ENCODE measurements at regions not wholly inside any gene's neighbourhood (a gene's known extent, or its start where the extent isn't known, plus 50 kb on each side); places are given as distances from the start of the nearest gene placed in this dataset.

DNA sequence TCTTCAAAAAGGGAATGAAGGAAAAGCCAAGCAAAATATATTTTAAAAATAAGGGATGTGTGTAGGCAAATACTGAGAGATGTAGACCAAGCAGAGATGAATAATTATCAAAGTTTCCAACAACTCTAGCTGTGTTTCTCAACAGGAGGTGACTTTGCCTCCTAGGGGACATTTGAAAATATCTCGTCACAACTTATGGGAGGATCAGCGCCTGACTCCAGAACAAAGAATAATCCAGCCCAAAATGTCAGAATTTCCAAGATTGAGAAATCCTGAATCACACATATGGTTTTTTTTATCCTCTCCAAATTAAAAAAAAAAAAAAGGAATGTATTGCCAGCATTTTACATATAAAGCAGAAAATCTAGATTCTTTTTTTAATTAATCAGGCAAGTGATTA is 241.2 kb upstream of the ZFP64 start:
- H3K9ac ChIP-seq (ENCODE audit: low read length) = no peak overlapping the region
- intact Hi-C loops (cut with micrococcal nuclease) = no loop called here
- no peaks in the 10 kb centered on the region for H3K4me1 ChIP-seq (ENCODE audit: control insufficient read depth in 1 of 2, insufficient read depth in 2 of 2, low read length in 2 of 2)
- no peaks in the 10 kb centered on the region for H3K27me3 ChIP-seq (ENCODE audit: insufficient read depth, low read length)
- ATAC-seq = no peak
- H4K20me1 ChIP-seq (ENCODE audit: insufficient read depth) = no peaks in the 10 kb centered on the region
- no TSS peak for BruUV-seq (replicated peaks)
- H3K79me2 ChIP-seq (ENCODE audit: insufficient read depth, low read length) = no peaks in the 10 kb centered on the region
- RAD21 ChIA-PET (ENCODE audit: low non-redundant PET in 1 of 2, low total read pairs in 2 of 2, uncharacterized antibody in 2 of 2, unreplicated experiment in 2 of 2) = no interaction called here
- no peak overlapping the region for H2AFZ ChIP-seq (ENCODE audit: low read depth, low read length, poor library complexity, severe bottlenecking)
- no peak for TF ChIP-seq ZNF274 (IDR thresholded peaks at IDR 0.05; ENCODE audit: low read depth, low read length)
- no peaks in the 10 kb centered on the region for H3K36me3 ChIP-seq (ENCODE audit: control insufficient read depth in 1 of 2, insufficient read depth in 2 of 2, low read length in 2 of 2)
- H3K4me2 ChIP-seq (ENCODE audit: low read length) = no peak overlapping the region
- no peaks in the 10 kb centered on the region for H3K9me2 ChIP-seq (ENCODE audit: insufficient read depth)
- no peak overlapping the region for H3K4me3 ChIP-seq (replicated peaks in 1 of 2; ENCODE audit: low read depth in 1 of 2, low read length in 2 of 2)
- no peak overlapping the region for H3K27ac ChIP-seq (ENCODE audit: low read depth, low read length)
- POLR2A ChIA-PET = no interaction called here
- peaks cover 0 to 3% of the 10 kb centered on the region in 2 experiments; a peak in 1 of 4 replicates for H3K9me3 ChIP-seq (ENCODE audit: control insufficient read depth in 1 of 2, insufficient read depth in 1 of 2, low read depth in 1 of 2, low read length in 2 of 2)
- CTCF ChIA-PET = no interaction called here
- no peak for DNase-seq (ENCODE audit: low read depth, low spot score)

DNA sequence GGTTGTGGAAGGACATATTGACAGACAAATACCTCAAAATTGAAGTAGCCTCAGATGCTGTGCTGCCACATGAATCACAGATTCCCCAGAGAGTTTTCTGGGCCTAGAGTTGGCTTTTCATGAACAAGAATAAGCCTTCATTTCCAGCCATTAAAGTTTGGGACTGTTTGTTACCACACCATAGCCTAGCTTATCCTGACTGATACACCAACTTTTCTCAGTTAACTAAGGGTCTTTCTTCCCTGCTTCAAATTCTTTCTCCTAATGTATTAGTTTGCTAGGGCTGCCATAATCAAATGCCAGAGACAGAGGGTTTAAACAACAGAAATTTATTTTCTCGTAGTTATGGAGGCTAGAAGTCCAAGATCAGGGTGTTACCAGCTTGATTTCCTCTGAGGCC is 237.4 kb upstream of the ZFP64 start:
- no peaks in the 10 kb centered on the region for H3K9me2 ChIP-seq (ENCODE audit: insufficient read depth)
- no peak overlapping the region for H2AFZ ChIP-seq (ENCODE audit: low read depth, low read length, poor library complexity, severe bottlenecking)
- RAD21 ChIA-PET (ENCODE audit: low non-redundant PET in 1 of 2, low total read pairs in 2 of 2, uncharacterized antibody in 2 of 2, unreplicated experiment in 2 of 2) = no interaction called here
- H3K27ac ChIP-seq (ENCODE audit: low read depth, low read length) = no peak overlapping the region
- H3K36me3 ChIP-seq (ENCODE audit: control insufficient read depth in 1 of 2, insufficient read depth in 2 of 2, low read length in 2 of 2) = no peaks in the 10 kb centered on the region
- no peak overlapping the region for H3K4me2 ChIP-seq (ENCODE audit: low read length)
- H4K20me1 ChIP-seq (ENCODE audit: insufficient read depth) = no peaks in the 10 kb centered on the region
- DNase-seq (ENCODE audit: low read depth, low spot score) (no peak), ATAC-seq (no peak)
- H3K27me3 ChIP-seq (ENCODE audit: insufficient read depth, low read length) = no peaks in the 10 kb centered on the region
- no peak overlapping the region for H3K4me3 ChIP-seq (replicated peaks in 1 of 2; ENCODE audit: low read depth in 1 of 2, low read length in 2 of 2)
- POLR2A ChIA-PET = no interaction called here
- intact Hi-C loops (cut with micrococcal nuclease) = no loop called here
- no TSS peak for BruUV-seq (replicated peaks)
- H3K4me1 ChIP-seq (ENCODE audit: control insufficient read depth in 1 of 2, insufficient read depth in 2 of 2, low read length in 2 of 2) = no peaks in the 10 kb centered on the region
- H3K9ac ChIP-seq (ENCODE audit: low read length) = no peak overlapping the region
- no peaks in the 10 kb centered on the region for H3K79me2 ChIP-seq (ENCODE audit: insufficient read depth, low read length)
- no peak for TF ChIP-seq RAD21 (IDR thresholded peaks at IDR 0.05; ENCODE audit: low read depth)
- no peak for TF ChIP-seq TCF7L2 (IDR thresholded peaks at IDR 0.05; ENCODE audit: borderline replicate concordance, extremely low read depth, insufficient read depth, insufficient read length)
- no peak for TF ChIP-seq EGR1 (IDR thresholded peaks at IDR 0.05; ENCODE audit: low read depth)
- TF ChIP-seq EZH2 (IDR thresholded peaks at IDR 0.05) = no peak
- TF ChIP-seq, protein P1, sequence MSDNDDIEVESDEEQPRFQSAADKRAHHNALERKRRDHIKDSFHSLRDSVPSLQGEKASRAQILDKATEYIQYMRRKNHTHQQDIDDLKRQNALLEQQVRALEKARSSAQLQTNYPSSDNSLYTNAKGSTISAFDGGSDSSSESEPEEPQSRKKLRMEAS (IDR thresholded peaks at IDR 0.05) = no peak
- no peak for TF ChIP-seq SIN3A (IDR thresholded peaks at IDR 0.05; ENCODE audit: low read depth)
- TF ChIP-seq, protein P2, sequence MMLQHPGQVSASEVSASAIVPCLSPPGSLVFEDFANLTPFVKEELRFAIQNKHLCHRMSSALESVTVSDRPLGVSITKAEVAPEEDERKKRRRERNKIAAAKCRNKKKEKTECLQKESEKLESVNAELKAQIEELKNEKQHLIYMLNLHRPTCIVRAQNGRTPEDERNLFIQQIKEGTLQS (IDR thresholded peaks at IDR 0.05) = no peak
- TF ChIP-seq YY1 (IDR thresholded peaks at IDR 0.05; ENCODE audit: extremely low read depth, insufficient replicate concordance, low read depth, low read length) = no peak
- CTCF ChIA-PET = no interaction called here
- H3K9me3 ChIP-seq (ENCODE audit: control insufficient read depth in 1 of 2, insufficient read depth in 1 of 2, low read depth in 1 of 2, low read length in 2 of 2) = peaks cover 0 to 3% of the 10 kb centered on the region in 2 experiments; a peak in 1 of 4 replicates

Data from HCT116 (cell line).